HG02973 (cell line): ENCODE measurements at regions not wholly inside any gene's neighbourhood (a gene's known extent, or its start where the extent isn't known, plus 50 kb on each side); places are given as distances from the start of the nearest gene placed in this dataset.

ENCODE experiments used
- ATAC-seq: cut with Tn5 transposase; IDR thresholded peaks from one replicate; pipeline ENCODE4 v1.9.1; 2021; ENCODE audit warnings: moderate library complexity; ENCODE audit not compliant: unreplicated experiment

DNA sequence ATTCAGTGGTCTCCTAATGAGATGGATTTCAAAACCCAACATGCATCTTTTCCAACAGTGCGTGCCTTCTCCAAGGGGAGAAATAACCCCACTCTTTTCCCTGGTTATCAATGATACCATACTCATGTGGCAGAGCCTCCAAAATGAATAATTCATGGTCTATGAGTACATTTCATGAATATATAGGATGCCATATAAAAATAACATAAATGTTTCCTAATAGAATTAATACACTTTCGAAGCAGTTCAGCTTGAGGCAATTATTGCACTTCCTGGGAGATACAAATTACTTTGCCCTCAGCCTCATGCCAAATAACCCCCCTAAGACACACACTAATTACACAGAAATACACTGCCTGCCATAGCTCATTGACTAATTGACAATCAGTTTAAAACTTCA, 318.6 kb downstream of the ZSWIM6 start:
- no peak for ATAC-seq

- ATAC-seq, result no peak
These were observed 319.1 kb downstream of the ZSWIM6 start for GRCh38 chr5:61651195-61651594.

DNA sequence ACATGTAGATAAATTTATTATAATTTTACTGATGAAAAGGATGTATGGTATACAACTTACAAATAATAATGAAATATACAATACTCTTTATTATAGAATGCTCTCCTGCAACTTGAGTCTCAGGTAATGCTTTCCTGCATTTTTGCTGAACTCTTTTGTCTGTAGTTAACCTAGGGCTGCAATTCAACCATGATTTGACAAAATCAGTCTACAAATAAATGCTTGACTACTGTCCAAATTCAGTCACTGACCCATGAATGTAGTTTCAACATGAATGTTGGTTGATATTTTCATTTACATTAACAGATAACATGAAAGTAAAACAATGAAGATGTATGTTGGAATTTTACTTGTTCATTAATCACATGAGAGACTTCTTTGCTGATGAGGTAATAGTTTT, 320.9 kb downstream of the ZSWIM6 start:
- ATAC-seq, result no peak

DNA sequence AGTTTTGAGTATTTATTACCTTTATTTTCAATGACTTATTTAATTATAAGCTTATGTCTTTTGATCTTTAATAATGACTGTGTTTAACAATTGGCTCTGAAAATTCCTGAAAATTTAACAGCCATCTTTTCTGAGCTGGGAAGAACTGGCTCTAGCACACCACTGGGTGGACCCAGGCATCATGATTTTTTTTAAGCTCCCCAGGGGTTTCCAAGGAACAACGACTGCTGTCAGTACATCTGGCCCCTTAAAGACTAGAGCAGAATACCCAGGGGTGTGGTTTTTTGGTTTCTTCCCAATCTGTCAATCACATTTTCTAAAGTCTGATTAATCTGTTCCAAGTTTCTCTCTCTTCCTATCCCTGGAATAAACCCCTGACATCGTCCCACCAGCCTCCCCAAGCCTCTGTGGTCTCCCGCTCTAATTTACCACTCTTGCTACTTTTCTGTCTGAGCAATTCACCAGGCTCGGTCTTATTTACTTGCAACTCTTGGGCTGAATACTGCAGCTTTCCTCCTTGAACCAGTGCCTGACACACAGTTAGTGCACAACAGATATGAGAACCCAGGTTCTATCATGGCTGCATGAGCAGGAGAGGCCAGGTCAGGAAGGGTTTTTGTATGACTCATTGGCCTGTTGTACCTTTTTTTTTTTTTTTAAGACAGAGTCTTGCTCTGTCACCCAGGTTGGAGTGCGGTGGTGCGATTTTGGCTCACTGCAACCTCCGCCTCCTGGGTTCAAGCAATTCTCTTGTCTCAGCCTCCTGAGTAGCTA, 321.9 kb downstream of the ZSWIM6 start:
- ATAC-seq, result no peak

GRCh38 chr5:61654876-61655275, 322.8 kb downstream of the ZSWIM6 start:
- no peak for ATAC-seq

DNA sequence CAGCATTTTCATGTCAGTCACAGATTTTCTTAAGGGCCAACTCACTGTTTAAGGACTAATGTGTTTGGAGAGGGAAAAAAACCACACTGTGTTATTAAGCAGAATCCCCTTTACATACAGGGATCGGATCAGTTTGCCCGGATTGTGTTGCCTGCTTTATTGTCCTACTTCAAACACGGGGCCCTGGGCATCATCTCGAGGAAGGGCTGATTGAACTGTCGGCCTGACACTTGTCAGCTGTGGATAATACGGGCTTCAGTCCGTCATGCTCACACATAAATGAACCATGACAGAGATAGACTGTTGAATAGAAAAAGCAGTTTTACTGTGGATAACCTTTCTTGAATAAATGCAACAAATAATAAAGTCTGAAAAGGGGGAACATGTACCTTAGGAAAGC, 325.0 kb downstream of the ZSWIM6 start:
- no peak for ATAC-seq

- no peak for ATAC-seq
These were observed 325.6 kb downstream of the ZSWIM6 start for GRCh38 chr5:61657686-61658085.

DNA sequence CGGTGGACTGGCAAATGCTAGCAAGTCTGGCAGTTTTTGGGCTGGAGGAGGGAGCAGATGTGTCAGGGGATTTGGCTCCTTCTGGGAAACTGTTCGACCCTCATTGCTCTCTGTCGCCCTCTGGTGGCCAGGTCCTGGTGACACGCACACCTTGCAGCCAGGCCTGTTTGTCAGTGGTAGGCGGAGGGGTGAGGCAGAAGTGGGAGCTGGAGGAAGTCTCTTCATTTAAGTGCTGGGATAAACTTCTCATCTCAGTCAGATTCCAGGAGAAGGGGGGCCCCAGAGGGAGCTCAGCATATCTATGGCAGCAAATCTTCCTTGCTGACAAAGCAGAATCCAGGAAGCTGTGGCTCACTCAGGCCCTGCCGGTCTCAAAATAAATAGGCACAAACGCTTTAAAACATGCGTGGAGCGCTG, 326.5 kb downstream of the ZSWIM6 start:
- ATAC-seq, result peak; percentile 79

GRCh38 chr5:61659221-61659696, 327.2 kb downstream of the ZSWIM6 start:
- no peak for ATAC-seq

DNA sequence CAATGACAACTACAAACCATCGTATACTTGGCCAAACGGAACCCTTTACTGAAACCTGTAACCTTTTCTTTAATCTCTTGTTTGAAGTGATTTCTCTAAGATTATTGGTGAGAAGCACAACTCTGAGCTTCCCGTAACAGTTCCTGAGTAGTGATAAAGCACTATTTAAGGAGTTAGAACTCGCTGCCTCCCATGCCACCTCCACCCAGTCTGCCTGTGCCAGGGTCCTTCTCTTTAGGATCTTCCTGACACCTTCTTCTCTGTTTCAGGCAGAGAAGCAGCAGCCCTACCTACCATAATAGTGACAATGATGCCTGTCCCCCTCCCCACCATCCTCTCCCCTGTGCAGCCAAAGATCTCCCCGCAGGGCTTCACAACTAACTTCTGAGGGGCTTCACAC, 330.6 kb downstream of the ZSWIM6 start:
- no peak for ATAC-seq

GRCh38 chr5:61666064-61666621, 334.1 kb downstream of the ZSWIM6 start:
- no peak for ATAC-seq

GRCh38 chr5:61667525-61668218, 335.6 kb downstream of the ZSWIM6 start:
- ATAC-seq, result no peak

DNA sequence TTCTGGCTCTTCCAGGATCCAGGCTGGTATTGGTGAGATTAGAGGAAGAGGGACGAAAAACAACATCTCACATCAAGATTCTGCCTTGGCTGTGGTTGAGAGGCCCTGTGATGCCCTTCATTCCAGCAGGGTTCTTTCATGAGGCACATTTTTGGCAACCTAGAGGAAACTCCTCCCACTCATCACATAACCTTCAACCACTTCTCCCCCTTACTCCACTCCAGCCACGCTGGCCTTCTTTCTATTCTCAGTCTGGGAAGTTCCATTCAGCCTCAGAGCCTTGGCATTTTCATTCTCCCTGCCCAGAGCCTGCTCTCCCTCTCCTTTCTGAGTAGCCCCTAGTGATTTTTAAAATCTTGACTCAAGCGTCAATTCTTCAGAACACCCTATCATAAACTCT, 337.5 kb downstream of the ZSWIM6 start:
- no peak for ATAC-seq

DNA sequence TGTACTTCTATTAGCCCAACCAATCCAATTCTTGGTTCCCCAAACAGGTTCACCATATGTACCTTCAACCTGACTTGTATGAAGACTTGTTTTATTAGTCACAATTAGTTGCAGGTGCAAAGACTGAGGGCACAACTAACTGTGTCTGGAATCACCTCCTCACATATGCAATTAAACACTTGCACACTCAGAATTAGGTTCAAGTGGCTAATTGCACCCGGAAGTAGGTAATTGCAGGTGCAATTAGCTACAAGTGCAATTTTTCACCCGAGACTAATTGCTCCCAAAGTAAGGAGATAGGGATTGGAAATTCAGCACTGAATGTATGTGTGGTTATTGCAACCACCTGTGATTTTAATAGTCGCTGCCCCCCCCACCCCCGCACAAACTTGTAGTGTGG, 338.9 kb downstream of the ZSWIM6 start:
- no peak for ATAC-seq

DNA sequence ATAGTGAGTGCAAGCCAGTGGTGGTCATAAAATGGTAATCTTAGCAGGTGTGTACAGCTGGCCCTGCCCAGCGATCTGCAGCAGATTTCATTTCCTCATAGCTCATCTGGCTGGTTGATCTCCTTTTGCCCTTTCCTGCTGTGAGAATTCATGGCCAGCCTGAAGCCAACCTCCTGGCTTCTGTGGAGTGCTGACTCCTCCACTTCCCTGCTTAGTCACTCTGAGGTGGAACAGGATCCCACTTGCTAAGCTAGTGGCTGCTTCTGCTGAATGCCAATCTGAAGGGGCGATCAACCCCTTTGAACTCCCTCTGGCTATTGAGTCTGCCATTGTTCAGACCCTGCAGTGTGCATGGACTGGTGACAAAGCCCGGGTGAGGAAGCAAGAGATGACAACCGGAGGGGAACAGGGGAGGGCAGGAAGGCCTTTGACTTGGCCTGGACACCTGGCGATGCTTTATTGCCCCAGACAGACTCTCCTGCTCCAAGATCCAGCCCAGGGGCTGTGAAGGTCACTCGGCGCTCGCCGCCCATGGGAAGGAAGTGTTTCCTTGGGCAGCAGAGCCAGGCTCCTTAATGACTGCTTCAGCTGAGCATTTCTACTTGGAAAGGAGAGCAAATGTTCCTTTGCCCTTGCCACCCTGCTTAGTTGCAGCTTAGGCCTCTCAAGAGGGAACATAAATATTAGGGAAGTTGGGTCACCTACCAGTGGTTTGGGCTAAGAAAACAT, 341.1 kb downstream of the ZSWIM6 start:
- ATAC-seq, result no peak

- no peak for ATAC-seq
These were observed 342.3 kb downstream of the ZSWIM6 start for GRCh38 chr5:61674378-61674777.

DNA sequence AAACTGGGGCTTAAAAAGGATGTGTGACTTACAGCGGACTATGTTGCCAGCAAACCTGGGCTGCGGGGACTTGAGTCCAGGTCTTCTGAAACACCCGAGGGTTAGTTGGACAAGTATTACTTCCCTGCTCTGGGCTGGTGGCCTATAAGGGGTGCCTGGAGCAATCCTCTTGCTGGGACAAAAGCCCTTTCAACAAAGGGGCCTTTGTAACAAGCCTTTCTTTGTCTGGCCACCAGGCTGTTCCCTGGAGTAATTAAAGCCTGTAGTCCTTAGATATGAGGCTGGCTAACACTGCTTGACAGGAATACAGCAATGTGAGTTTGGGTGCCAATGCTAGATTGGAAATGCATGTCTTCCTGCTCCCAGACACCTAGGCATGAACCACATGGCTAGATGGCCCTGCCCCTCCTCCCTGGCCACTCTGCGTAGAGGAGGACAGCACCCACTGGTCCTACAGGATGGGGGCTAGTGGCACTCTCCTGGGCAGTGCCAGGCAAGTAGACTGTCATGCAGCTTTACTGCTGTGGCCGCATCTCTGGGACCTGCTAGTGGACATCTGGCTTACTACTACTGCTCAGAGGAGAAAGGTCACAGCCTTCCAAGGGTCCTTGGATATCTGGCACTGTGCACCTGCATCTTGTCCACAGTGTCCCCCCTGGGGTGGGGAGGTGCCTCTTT, 343.1 kb downstream of the ZSWIM6 start:
- ATAC-seq, result no peak

DNA sequence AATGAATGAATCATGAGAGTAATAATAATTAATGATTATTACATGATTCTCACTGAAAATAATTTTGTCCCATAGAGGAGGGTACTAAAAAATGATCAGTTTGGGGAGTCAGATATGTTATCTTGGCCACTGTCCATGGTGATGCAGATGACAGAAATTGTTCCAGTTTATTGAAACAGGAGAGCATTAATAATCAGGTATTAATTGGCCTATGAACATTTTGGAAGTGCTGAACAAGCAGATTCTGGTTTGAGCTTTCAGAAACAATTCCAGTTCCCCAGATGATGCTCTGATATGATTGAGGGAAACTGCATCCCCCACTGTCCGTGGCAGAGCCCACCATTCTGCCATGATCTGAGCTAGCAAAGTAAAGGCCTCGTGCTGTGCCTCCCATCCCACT, 345.2 kb downstream of the ZSWIM6 start:
- ATAC-seq, result no peak

DNA sequence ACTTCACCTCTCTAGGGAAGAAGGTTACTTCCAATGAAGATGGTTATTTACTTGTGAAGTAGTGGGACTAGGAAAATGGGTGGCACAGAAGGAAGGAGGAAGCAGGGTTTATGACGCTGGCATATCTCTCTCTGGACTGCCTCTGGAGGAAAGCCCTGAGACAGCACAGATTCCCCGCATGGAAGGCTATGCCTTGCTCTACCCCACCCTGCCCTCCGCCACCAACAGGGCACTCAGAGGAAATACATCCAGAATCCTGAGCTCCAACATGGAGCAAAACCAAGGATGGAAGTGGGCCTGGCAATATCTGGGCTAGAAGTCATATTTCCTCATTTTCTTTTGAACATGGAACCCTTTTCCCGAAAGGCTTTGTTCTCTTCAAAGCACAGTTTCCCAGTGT, 346.9 kb downstream of the ZSWIM6 start:
- ATAC-seq, result no peak

DNA sequence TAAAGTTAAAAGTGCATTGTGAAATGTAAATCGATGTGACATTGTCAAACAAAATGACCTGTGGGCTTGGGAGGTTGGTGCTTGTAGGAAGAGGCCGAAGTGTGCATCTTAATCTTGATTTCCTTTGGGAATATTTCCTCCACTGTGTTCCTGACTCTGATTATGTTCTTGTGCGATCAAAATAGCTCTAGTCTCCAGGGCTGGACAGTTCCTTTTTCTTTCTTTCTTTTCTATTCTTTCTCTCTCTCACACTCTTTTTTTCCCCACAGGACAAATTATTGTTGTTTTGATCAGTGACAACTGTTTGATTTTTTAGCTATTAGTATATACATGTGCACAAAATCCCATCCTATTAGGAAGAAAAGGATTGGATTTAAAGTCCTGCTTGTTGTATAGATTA, 347.5 kb downstream of the ZSWIM6 start:
- ATAC-seq, result no peak

- ATAC-seq, result no peak
These were observed 348.2 kb downstream of the ZSWIM6 start for GRCh38 chr5:61680247-61680646.
